Head of caudate nucleus (tissue), 42 donors: ENCODE measurements at regions not wholly inside any gene's neighbourhood (a gene's known extent, or its start where the extent isn't known, plus 50 kb on each side); places are given as distances from the start of the nearest gene placed in this dataset.

Experiments used
- DNase-seq, 42 donors: peaks; one replicate each; pipeline versions ENCODE4 v3.0.0 to v3.0.0-alpha.2; 2020 to 2021; ENCODE audit warnings: mixed read lengths in 7 of 42
- intact Hi-C: fragments of 100-400 bp; cut with DNase I; formaldehyde crosslinking; loops from one replicate; pipeline ENCODE4 v1.15.0; 2022

DNA sequence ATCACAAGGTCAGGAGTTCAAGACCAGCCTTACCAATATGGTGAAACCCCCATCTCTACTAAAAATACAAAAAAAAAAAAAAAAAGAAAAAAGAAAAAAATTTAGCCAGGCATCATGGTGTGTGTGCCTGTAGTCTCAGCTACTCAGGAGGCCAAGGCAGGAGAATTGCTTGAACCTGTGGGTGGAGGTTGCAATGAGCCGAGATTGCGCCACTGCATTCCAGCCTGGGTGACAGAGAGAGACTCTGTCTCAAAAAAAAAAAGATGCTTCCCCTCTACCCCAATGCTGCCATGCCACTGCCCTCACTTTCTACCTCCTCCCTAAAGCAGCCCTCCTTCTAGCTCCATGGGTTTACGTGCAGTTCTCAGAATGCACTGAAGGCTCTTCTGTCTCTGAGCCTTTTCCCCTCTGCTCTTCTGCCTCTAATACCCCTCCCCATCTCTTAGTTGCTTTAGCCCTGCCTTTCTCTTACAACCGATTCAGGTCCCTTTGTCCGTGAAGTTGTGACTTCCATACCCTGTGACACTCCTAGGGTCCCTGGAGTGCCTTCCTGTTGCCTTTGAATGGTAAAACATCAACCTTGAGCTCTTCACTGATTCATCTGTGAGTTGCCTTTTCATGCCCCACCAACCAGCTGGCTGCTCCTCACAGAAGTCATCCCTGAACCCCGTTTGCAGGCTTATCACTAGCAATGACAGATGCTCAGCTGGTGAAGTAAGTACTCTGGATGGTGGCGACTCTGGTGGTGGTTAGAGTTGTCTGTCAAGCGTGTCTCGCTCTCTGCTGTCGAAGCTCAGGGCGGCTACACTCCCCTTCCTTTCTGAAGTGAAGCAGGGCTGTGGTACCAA lies 234.9 kb downstream of the RHOU start:
- intact Hi-C loops: no loop called here
- DNase-seq: peak in 2 of 42 donors; percentile 20 to 35

DNA sequence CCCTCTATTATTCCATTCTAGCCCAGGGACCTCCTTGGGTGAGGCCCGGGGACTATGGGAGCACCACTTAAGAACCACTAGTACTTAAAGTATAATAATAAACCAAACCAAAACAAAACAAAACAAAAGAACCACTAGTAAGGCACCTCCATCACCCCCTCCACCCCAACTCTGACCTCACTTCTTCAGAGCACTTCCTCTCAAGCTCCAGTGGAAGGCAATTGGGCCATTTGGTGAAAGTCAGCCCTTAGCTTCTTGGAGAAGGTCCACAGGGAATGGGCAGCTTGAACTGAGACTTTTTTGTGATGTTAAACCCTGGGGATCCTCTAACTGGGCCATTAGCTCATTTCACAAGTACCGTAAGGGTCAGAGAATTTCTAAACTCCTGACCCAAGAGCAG lies 237.3 kb downstream of the RHOU start:
- intact Hi-C loops: no loop called here
- DNase-seq: peak in 2 of 42 donors; percentile 15 to 18

DNA sequence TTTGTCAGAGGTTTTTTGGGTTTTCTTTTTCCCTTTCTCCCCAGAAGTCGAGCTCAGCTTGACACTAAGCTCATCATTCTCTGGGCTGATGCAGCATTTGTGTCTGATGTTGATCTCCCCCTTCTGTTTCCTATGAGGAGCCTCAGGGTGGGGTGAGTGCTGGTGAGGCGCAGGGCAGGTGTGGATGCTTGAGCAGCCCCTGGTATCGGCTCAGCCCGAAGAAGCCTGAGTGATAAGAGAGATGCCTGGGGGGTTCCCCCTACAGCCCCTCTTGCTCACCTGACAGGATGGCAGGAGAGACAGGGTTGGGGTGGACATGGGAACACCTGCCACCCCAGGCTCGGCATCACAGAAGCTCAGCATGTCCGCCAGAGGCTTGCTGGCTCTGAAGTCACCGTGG lies 239.0 kb downstream of the RHOU start:
- DNase-seq: peak in 2 of 42 donors; percentile 4 to 23

DNA sequence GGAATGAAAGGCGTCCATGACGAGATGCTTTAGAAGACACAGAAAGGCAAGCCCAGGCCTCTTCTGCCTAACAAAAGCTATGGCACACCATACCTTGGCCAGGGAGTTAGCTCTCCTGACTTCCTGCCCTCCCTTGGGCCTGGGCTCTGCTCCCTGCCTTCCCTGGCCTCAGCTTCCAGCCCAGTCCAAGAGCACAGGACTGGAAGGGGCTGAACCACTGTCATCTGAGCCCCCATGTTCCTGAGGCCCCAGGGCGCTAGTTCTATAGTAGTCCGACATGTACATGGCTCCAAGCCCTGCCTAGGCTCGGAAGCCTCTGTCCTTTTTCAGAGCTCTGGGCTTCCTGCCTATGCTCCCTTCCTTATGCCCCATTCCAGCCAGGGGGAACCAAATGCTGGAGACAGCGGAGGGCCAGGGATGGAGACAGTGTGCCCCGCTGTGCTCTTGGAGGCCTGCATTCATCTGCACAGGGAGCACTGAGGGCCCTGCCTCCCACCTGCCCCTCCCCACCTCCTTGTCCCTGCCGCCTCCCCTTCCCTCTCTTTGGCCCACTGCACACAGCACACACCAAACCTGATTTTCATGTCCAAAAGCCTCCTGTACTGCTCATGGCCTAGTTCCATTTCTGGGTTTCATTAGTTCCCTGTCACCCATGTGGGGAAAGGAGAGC lies 240.1 kb downstream of the RHOU start:
- DNase-seq: peak in 2 of 42 donors; percentile 14 to 16
- intact Hi-C loops: no loop called here

More for the DNA sequence above, 239.0 kb downstream of the RHOU start:
- intact Hi-C loops: no loop called here

DNA sequence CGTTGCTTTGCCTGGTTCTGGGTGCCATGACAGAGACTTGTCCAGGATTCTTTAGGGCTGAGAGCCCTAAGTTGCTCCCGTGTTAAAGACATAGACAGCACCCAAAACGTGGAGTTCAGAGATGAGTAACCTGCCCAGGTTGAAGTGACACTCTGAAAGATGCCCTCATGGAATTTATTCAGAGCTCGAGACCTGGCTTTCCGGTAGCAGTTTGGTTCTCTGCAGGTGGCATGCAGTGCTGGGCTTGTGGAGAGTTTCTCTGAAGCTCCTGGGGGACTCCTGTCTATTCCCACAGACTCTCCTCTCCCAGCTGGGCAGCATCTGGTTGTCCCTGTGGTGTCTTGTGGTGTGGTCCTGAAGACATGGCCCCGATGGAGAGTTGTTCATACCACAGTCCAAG lies 241.0 kb downstream of the RHOU start:
- DNase-seq: peak in 3 of 42 donors; percentile 4 to 6 (median 5)
- intact Hi-C loops: no loop called here

DNA sequence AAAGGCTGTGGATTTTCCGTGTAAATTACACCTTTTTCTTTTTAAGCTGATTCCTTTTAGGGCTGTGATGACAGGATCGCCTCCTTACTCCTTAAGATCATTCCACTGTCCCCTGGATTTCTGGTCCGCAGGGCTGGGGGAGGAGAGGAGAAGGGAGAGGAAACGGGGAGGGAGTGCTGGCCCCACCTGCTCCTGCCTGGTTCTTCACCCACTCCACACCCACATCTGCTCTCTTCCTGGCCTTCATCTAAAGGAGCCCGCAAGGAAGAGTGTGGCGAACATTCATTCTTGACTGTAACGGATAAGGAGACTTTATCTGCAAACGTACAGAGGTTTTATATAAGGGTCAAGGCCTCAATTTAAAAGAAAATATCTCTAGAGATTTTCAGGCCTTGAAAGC lies 242.0 kb downstream of the RHOU start:
- no peak for DNase-seq
- intact Hi-C loops: no loop called here

DNA sequence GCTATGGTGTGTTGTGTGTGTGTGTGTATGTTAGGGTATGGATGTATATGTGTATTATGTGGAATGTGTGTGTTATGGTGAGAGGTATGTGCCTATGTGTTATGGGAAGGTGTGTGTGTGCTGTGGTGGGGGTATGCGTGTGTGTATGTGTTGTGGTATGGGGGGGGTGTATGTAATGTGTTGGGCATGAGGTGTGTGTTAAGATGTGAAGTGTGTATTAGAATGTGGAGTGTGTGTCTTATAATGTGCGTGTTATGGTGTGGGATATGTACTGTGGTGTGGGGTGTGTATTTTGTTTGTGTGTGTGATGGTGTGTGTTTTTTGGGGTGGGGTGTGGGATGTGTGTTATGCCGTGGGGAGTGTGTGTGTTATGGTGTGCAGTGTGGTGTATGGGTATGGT lies 242.5 kb downstream of the RHOU start:
- intact Hi-C loops: no loop called here
- peak in 1 of 42 donors; percentile 0 for DNase-seq

DNA sequence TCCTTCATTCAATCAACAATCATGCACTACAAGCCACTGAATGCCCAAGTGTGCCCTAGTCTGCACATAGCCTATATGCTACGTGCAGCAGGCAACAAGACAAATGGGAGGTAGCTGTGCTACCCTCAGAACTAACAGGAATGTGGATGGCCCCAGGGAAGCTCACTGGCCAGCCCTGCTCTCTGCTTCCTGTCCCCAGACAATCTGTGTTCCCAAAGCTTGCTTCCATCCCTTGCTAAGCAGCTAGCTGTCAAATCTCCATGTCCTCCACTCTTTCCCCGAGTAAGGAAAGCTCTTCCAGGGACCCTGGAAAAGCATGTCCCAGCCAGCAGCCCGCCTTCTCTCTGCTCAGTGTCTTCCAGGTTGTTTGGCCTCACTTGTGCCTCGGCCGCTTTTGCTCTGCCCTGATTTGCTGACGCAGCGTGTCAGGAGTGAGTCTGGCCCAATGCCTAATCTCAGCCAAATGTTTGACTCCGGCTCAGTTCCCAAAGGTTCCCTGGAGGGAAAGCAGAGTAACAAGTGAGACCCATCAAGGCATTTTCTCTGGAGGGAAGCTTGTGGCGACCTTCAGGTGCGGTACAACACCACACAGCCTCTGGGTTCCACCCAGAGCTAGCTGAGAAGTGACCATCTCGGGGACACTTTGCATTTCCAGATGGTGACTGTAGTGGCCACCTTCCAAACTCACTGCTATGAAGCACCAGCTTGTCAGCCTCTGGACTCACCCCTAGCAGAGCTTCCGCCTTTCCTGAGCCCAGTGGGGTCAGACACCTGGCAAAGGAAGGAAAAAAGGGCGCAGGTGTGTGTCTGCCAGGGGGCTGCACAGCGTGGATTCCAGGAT lies 243.4 kb downstream of the RHOU start:
- intact Hi-C loops: no loop called here
- peak in 14 of 42 donors; percentile 11 to 65 (median 34) for DNase-seq

DNA sequence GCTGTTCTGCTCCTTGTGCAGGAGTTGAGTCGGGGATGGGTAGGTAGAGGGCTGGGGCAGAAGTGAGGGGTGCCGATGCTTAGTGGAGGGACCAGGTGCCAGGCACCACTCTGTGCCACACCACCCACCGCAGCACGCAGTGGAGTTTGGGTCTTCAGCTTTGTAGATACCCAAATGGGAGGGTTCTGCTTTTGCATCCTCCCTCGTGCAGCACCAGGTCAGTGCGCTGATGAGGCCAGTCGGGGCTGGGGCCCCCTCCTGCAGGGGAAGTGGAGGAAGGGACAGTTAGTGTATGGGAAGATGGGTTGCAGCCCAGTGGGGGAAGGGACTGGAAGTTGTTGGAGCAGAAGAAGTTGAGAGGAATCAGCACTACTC lies 244.0 kb downstream of the RHOU start:
- intact Hi-C loops: no loop called here

DNA sequence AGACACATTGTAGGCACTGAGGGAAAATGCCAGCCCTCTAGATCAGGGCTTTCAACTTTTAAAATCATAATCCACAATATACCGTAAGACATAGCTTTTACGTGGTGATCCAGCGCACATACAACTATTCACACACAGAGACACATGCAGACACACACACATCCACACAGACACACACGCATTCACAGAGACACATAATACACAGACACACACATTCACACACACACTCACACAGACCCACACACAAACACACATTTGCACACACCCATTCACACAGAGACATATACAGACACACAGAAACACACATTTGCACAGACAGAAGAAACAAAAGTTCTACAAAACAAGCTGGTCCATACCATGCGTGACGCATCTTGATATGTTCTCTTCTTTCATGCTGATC lies 244.5 kb downstream of the RHOU start:
- peak in 1 of 42 donors; percentile 0 for DNase-seq
- intact Hi-C loops: no loop called here

More for the DNA sequence above, 244.0 kb downstream of the RHOU start:
- peak in 2 of 42 donors; percentile 29 to 36 for DNase-seq

DNA sequence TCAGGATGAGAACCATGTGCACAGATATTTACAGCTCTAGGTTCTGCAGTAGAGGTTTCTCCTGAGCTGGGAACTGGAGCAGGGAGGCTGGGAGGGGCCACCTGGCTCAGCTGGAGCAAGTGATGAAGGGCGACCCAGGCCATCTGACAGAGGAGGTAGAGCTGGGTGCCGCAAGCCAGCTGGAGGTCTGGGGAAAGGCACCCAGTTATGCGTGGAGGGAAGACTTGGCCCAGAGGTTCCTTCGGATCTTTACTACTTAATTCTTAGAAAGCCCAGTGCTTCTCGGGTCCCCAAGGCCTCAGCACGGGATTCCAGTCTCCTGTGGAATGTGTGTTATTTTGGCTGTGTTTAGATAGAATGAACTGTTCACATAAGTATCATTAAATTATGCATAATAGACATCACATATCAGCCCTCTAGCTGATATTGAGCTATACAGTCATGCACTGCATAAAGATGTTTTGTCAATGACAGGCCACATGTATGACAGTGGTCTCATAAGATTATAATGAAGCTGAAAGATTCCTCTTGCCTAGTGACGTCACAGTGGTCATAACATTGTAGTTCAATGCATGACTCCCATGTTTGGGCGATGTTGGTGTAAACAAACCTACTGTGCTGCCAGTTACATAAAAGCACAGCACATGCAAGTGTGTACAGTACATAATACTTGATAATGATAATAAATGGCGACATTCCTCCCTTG lies 245.1 kb downstream of the RHOU start:
- intact Hi-C loops: no loop called here
- peak in 2 of 42 donors; percentile 12 to 34 for DNase-seq

DNA sequence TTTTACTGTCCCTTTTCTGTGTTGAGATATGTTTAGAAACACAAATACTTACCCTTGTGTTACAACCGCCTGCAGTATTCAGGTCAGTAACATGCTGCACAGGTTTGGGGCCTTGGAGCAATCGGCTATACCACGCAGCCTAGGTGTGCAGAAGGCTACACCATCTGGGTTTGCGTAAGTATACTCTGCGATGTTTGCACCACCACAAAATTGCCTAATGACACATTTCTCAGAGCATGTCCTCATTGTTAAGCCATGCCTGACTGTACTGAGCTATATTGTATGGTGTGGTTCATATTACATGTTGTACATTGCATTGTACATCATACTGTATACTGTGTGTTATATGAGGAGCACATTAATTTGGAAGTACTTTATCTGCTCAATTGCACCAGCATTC lies 247.4 kb downstream of the RHOU start:
- intact Hi-C loops: no loop called here
- peak in 1 of 42 donors; percentile 8 for DNase-seq

DNA sequence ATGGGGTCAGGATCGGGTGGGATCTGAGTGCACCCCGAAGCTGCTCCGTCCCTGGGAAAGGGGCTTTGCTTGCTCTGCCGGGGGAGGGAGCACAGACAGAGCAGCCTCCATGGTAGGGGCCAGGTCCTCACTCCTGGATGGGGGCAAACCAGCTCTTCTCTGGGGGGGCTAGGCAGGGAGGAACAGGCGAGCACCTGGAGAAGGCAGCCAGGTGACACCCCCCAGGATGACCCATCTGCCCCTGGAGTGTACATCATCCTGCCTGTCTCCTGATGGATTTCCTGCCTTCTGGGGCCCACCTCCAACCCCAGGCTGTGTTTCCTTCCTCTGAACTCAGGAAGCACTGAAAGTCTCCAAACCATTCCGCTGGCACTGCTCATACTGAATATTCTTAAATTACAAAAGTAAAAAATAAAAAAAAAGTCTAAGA lies 248.0 kb downstream of the RHOU start:
- DNase-seq: peak in 1 of 42 donors; percentile 18
- intact Hi-C loops: no loop called here

DNA sequence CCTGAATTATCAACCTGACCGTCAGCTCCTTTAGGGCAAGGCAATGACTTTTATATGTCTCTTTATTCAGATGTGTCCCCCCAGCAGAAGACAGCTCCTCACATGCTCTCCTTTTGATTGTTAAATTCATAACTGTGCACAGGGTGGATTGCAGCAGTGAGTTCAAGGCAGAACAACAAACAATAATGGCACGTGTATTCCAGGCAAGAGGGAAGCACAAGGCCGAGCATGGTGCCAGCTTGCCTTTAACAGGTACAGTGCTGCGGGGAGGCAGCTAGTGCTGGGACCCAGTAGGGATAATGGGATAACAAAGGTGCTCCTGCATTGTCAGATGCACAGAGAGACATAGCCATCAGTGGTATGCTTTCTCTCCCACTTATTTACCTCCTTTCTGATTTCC lies 248.4 kb downstream of the RHOU start:
- peak in 2 of 42 donors; percentile 19 to 34 for DNase-seq
- intact Hi-C loops: no loop called here

DNA sequence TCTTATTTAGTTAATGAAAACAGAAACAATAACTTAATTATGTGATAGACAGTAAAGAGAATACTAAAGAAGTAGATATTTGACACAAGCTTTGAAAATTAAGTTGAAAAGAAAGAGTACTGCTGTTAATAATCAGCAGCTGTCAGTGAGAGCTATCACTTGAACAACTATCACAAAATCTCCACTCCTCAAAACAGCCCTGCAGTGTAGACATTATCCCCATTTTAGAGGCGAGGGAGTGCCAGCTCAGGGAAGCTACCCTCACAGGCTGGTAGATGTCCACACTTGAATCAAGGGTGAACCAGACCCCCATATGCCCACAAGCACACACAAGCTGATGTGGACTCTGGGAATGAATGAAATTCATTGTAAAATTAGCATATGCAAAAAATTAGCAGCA lies 248.8 kb downstream of the RHOU start:
- intact Hi-C loops: no loop called here
- peak in 1 of 42 donors; percentile 3 for DNase-seq

DNA sequence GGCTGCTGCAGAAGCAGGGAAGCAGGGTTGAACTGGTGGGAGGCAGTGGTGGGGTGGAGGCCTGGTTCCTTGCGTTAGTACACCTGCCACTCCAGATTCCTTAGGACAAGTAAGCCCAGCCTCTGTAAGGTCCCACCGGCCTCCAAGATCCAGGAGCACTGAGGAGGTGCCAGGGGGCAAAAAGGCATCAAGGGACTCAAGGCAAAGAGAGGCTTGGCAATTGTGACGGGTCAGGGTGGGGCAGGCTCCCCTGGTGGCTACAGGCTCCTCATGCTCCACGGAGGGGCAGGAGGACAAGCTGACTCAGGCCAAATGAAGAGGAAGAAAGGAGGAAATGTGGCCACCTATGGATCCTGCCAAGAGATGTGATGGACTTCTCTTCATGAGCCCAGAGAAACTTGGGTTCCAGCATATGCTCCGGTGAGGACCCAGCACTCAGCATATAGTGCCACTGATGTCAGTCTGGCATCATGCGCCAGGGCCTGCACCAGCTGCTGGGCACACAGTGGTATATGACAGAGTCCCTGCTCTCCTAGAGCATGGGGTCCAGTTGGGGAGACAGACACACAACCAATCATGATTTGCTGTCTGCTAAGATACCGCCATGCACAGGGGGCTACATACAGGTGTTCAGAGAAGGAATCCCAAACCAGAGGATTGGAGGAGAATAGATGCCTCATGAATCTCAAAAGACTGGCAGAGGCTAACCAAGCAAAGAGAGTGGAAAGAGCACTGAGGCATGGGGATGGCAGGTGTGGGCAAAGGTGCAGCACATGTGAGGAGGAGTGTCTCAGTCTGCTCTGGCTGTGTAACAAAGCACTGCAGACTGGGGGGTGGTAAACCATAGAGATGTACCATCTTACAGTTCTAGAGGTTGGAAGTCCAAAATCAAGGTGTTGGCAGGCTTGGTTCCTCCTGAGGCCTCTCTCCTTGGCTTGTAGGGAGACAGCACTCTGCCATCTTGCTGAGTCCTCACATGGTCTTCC lies 249.7 kb downstream of the RHOU start:
- peak in 2 of 42 donors; percentile 12 for DNase-seq
- intact Hi-C loops: no loop called here

DNA sequence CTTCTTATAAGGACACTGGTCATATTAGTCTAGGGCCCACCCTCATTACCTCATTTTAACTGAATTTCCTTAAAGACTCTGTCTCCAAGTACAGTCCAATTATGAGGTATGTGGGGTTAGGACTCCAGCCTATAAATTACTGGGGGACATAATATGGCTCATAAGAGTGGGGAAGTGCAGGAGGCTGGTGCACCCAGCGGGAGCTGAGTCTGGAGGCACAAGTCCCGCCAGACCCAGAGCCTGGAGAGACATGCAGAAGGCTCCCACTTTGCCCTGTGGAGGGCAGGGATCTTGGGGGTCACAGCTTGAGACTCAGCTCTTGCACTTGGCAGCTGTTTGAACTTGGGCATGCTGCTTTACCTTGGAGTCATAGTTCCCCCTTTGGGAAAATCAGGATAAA lies 250.4 kb downstream of the RHOU start:
- DNase-seq: peak in 1 of 42 donors; percentile 25
- intact Hi-C loops: no loop called here
